Cardiac muscle cell (in vitro differentiated cells and primary cell): ENCODE measurements at regions not wholly inside any gene's neighbourhood (a gene's known extent, or its start where the extent isn't known, plus 50 kb on each side); places are given as distances from the start of the nearest gene placed in this dataset.

Experiments
- DNase-seq, 2 donors: peaks; one replicate each; pipeline versions ENCODE4 v3.0.0 to v3.0.0-alpha.2; 2010 to 2017; ENCODE audit warnings: low read depth in 1 of 2, low spot score in 1 of 2
- H3K27ac ChIP-seq: fragments of 200-600 bp; sonication (generic); 2 replicates; pipeline ENCODE4 v1.5.1; 2016
- H3K27me3 ChIP-seq: fragments of 200-600 bp; sonication (generic); 2 replicates; pipeline ENCODE4 v1.6.0; 2016; ENCODE audit warnings: control low read depth
- H3K36me3 ChIP-seq: fragments of 200-600 bp; sonication (generic); 2 replicates; pipeline ENCODE4 v1.5.1; 2016; ENCODE audit warnings: control low read depth
- H3K4me1 ChIP-seq: fragments of 200-600 bp; sonication (generic); 2 replicates; pipeline ENCODE4 v1.8.1; 2017; ENCODE audit warnings: low read depth, mild to moderate bottlenecking, mixed run types
- H3K4me3 ChIP-seq: fragments of 200-600 bp; sonication (generic); 2 replicates; pipeline ENCODE4 v1.5.1; 2016; ENCODE audit warnings: mild to moderate bottlenecking
- H3K9me3 ChIP-seq: fragments of 200-600 bp; sonication (generic); 2 replicates; pipeline ENCODE4 v1.5.1; 2017; ENCODE audit warnings: low read depth, mild to moderate bottlenecking, control low read depth
- TF ChIP-seq, protein P1 (sequence below): IDR thresholded peaks from 2 replicates; pipeline ENCODE4 v1.5.1; 2012; ENCODE audit warnings: low read depth, mild to moderate bottlenecking, low read length

DNA sequence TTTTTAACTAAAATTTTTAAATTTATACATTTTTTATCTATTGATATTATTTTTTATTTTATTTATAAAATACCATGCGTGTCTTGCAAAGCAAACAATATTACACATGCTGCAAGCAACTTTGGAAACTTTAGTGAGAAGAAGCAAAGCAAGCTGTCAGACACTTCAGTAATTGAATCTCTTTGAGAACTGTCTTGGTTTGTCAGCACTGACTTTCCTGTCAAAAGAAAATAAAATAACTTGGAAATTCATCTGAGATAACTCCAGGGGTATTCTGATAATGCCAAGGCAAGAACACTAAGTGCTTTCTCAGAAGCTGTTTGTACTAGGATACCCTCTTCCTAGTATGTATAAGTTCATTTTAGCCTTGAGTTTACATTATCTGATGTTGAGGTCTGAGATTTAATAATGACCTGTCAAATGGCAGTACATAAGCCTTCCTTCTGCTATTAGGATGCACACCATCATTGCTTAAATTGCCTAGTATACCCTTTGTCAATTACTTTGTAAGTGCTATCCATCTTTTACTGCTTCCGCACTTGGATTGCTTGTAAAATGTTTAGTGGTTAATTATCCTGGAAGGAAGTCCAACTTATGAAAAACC is 624.2 kb upstream of the AGA start:
- DNase-seq: no peak
- Histone ChIP-seq H3K36me3 (no peaks in the 10 kb centered on the region), H3K27ac (no peak overlapping the region), H3K9me3 (no peaks in the 10 kb centered on the region), H3K4me3 (no peak overlapping the region), H3K27me3 (no peaks in the 10 kb centered on the region), H3K4me1 (peaks cover 36% of the 10 kb centered on the region)
- TF ChIP-seq, protein P1, sequence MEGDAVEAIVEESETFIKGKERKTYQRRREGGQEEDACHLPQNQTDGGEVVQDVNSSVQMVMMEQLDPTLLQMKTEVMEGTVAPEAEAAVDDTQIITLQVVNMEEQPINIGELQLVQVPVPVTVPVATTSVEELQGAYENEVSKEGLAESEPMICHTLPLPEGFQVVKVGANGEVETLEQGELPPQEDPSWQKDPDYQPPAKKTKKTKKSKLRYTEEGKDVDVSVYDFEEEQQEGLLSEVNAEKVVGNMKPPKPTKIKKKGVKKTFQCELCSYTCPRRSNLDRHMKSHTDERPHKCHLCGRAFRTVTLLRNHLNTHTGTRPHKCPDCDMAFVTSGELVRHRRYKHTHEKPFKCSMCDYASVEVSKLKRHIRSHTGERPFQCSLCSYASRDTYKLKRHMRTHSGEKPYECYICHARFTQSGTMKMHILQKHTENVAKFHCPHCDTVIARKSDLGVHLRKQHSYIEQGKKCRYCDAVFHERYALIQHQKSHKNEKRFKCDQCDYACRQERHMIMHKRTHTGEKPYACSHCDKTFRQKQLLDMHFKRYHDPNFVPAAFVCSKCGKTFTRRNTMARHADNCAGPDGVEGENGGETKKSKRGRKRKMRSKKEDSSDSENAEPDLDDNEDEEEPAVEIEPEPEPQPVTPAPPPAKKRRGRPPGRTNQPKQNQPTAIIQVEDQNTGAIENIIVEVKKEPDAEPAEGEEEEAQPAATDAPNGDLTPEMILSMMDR: no peak

DNA sequence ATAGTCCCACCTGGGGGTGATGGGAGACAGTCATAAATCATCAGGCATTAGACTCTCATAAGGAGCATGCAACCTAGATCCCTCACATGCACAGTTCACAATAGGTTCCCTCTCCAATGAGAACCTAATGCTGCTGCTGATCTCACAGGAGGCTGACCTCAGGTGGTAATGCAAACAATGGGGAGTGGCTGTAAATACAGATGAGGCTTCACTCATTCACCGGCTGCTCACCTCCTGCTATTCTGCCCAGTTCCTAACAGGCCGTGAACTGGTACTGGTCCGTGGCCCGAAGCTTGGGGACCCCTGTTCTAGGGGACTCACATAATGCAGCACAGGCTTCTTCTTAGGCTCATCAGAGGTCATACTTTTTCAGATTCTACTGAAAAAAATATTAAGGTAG is 625.9 kb upstream of the AGA start:
- no peaks in the 10 kb centered on the region for H3K9me3 ChIP-seq
- no peak overlapping the region for H3K4me3 ChIP-seq
- no peak overlapping the region for H3K27ac ChIP-seq
- H3K27me3 ChIP-seq: no peaks in the 10 kb centered on the region
- peaks cover 21% of the 10 kb centered on the region for H3K4me1 ChIP-seq
- DNase-seq: no peak
- TF ChIP-seq, protein P1: no peak
- no peaks in the 10 kb centered on the region for H3K36me3 ChIP-seq

DNA sequence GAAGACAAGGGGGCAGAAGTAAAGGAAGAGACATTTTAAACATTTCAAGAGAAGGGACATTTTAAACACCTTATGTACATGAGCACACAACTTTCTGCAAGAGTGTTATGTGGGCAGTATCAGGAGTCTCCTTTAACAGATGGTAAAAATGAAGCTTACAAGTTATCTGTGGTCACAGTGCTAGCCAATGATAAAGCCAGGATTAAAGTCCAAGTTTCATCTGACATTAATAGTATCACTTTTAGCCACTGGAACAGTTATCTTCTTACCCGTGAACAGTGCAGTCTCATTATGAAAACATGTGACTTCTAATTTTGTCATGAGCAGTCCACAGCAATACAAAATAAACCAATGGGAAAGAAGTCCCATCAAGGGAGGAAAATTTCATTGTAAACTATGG is 627.9 kb upstream of the AGA start:
- no peaks in the 10 kb centered on the region for H3K9me3 ChIP-seq
- H3K27ac ChIP-seq: no peak overlapping the region
- no peaks in the 10 kb centered on the region for H3K27me3 ChIP-seq
- no peak overlapping the region for H3K4me3 ChIP-seq
- H3K4me1 ChIP-seq: peaks cover 12% of the 10 kb centered on the region
- H3K36me3 ChIP-seq: no peaks in the 10 kb centered on the region
- TF ChIP-seq, protein P1: no peak
- DNase-seq: no peak

DNA sequence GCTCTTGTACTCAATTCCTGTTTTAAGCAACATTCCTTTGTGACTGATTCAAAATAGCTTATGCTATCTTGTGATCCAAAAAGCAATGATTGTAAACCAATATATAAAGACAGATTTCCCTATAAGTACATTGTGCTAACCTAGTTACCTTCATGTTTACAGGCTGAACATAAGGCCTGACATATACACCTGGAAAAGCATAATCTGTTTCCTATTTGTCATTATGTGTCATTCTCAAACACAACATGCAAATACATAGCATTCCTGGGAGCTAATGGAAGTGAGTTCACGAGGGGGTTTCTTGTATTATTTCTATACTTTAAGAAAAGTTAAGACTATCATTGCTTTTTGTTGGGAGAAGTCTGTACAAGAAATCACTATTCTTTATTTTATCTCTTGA is 638.1 kb upstream of the AGA start:
- H3K4me3 ChIP-seq: no peak overlapping the region
- H3K36me3 ChIP-seq: no peaks in the 10 kb centered on the region
- peak overlapping the region; percentile 24 for H3K27ac ChIP-seq
- no peaks in the 10 kb centered on the region for H3K27me3 ChIP-seq
- no peak for DNase-seq
- no peaks in the 10 kb centered on the region for H3K9me3 ChIP-seq
- H3K4me1 ChIP-seq: peaks cover 6% of the 10 kb centered on the region
- TF ChIP-seq, protein P1: no peak

DNA sequence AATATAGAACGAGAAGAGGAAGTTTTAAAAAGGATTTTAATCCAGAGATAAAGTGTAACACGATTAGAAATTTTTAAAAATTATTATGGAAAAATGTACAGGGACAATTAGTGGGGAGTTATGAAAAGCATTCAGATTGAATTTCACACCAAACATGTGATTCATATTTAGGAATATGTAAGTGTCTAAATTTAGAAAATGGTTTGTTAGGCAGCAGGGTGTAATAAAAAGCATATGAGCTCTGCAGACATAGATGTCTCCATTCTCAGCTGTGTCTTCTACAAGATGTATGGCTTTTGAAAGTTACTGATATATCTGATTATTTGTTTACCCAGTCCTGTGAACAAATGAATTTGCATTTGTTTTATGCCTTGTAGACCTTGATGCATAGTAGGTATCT is 638.9 kb upstream of the AGA start:
- Histone ChIP-seq H3K4me1 (peaks cover 6% of the 10 kb centered on the region), H3K36me3 (no peaks in the 10 kb centered on the region), H3K27me3 (no peaks in the 10 kb centered on the region), H3K4me3 (no peak overlapping the region), H3K27ac (no peak overlapping the region), H3K9me3 (no peaks in the 10 kb centered on the region)
- no peak for DNase-seq
- TF ChIP-seq, protein P1: no peak

DNA sequence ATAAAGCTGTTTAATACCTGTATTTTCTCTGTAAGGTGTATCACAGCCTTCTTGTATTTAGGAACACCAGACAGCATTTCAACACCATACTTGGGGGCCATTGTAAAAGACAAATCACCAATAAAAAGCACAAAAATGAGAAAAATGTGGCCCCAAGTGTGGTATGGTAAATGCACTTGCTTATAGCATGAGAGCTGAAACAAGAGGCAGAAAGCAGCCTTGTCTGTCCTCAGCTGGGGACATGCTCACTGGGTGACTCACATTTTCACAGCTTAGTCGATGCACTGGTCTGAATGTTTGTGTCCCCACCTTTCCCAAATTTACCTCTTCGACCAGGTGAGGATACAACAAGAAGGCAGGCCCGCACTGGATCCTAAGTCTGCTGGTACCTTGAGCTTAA is 639.7 kb upstream of the AGA start:
- DNase-seq: no peak

More for the DNA sequence above, 639.7 kb upstream of the AGA start:
- Histone ChIP-seq H3K4me1 (peaks cover 6% of the 10 kb centered on the region), H3K9me3 (no peaks in the 10 kb centered on the region), H3K27ac (no peak overlapping the region), H3K36me3 (no peaks in the 10 kb centered on the region), H3K27me3 (no peaks in the 10 kb centered on the region), H3K4me3 (no peak overlapping the region)
- TF ChIP-seq, protein P1: no peak
